ENCODE measurements at regions not wholly inside any gene's neighbourhood (a gene's known extent, or its start where the extent isn't known, plus 50 kb on each side); places are given as distances from the start of the nearest gene placed in this dataset.

- TF ChIP-seq, protein P1, sequence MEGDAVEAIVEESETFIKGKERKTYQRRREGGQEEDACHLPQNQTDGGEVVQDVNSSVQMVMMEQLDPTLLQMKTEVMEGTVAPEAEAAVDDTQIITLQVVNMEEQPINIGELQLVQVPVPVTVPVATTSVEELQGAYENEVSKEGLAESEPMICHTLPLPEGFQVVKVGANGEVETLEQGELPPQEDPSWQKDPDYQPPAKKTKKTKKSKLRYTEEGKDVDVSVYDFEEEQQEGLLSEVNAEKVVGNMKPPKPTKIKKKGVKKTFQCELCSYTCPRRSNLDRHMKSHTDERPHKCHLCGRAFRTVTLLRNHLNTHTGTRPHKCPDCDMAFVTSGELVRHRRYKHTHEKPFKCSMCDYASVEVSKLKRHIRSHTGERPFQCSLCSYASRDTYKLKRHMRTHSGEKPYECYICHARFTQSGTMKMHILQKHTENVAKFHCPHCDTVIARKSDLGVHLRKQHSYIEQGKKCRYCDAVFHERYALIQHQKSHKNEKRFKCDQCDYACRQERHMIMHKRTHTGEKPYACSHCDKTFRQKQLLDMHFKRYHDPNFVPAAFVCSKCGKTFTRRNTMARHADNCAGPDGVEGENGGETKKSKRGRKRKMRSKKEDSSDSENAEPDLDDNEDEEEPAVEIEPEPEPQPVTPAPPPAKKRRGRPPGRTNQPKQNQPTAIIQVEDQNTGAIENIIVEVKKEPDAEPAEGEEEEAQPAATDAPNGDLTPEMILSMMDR (conservative IDR thresholded peaks at IDR 0.05; ENCODE audit: low read depth, low read length): no peak
- no peak for DNase-seq (ENCODE audit: low read depth)
- H3K4me3 ChIP-seq (ENCODE audit: low read length): no peak overlapping the region
These were observed 421.4 kb upstream of the MGMT start for GRCh38 chr10:129045599-129045998.

DNA sequence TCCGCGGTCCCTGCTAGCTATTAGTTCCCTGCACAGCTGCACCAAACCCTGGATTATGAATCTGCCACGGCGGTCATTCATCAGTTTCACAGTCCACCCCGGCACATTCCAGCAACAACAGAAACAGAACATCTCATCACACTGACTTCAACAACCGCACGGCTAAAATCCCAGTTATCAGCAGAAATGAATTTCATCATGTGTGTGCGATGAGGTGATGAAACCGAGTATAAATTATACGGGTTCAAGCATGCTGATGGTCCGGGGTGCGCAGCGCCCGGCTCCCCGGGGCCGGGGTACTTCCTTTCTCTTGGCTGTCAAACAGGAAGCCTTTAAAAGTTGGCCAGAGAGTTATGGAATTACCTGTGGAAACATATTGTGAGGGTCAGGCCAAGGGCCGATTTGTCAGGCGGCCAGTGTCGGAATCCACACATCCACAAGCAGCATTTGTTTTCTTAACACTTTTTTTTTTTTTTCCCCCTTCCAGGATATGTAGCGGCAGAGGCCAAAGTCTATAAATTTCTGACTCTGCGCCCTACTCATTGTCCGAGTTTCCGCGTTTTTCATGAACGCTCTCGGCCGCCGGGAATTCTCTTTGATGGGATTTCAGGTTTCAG is 420.9 kb upstream of the MGMT start:
- DNase-seq (ENCODE audit: low read depth): no peak
- no peak overlapping the region for H3K4me3 ChIP-seq (ENCODE audit: low read length)
- TF ChIP-seq, protein P1 (conservative IDR thresholded peaks at IDR 0.05; ENCODE audit: low read depth, low read length): no peak

- DNase-seq (ENCODE audit: low read depth): no peak
- TF ChIP-seq, protein P1 (conservative IDR thresholded peaks at IDR 0.05; ENCODE audit: low read depth, low read length): no peak
- H3K4me3 ChIP-seq (ENCODE audit: low read length): no peak overlapping the region
These were observed 420.1 kb upstream of the MGMT start for GRCh38 chr10:129046962-129047361.

DNA sequence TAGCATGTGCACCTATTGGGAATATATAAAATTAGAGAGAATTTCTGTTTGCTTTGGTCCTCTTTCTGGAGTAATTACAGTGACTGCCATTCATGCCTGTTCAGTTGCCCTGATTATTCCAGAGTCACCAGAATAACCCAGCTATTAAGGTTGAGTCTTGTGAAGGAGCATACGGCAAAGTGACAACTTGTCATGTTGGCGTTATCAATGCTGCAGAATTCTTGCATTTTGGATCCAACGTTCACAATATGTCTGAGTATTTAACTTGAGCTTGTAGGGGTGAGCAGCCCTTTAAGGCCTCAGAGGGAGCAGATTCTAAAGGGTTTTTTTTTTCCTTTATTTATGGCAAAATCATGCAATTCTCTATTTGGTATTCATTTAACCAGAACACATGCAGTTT is 419.4 kb upstream of the MGMT start:
- no peak for DNase-seq (ENCODE audit: low read depth)
- TF ChIP-seq, protein P1 (conservative IDR thresholded peaks at IDR 0.05; ENCODE audit: low read depth, low read length): no peak
- no peak overlapping the region for H3K4me3 ChIP-seq (ENCODE audit: low read length)

- TF ChIP-seq, protein P1 (conservative IDR thresholded peaks at IDR 0.05; ENCODE audit: low read depth, low read length): no peak
- no peak for DNase-seq (ENCODE audit: low read depth)
- no peak overlapping the region for H3K4me3 ChIP-seq (ENCODE audit: low read length)
These were observed 418.5 kb upstream of the MGMT start for GRCh38 chr10:129048513-129048912.

DNA sequence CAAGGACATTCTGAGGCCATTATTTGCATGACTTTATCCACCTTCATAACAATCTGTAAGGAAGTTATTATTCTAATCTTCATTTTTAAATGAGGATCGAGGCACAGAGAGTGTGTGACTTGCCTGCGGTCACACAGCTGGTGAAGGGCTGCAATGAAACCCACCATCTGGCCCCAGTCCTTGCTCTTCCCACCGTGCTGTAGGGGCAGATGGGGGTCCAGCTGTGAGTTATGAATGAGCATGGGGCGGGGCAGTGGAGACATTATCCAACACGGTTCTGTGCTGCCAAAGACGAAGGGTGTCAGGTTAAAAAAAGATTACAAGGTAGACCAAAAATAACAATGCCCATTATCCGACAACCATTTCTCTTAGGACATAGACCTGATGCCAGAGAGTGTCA is 417.5 kb upstream of the MGMT start:
- H3K4me3 ChIP-seq (ENCODE audit: low read length): no peak overlapping the region
- TF ChIP-seq, protein P1 (conservative IDR thresholded peaks at IDR 0.05; ENCODE audit: low read depth, low read length): no peak
- no peak for DNase-seq (ENCODE audit: low read depth)

GRCh38 chr10:129055225-129055624 is 411.8 kb upstream of the MGMT start:
- TF ChIP-seq, protein P1 (conservative IDR thresholded peaks at IDR 0.05; ENCODE audit: low read depth, low read length): no peak
- DNase-seq (ENCODE audit: low read depth): no peak
- H3K4me3 ChIP-seq (ENCODE audit: low read length): no peak overlapping the region
